AG09319 (cell line): ENCODE measurements at regions not wholly inside any gene's neighbourhood (a gene's known extent, or its start where the extent isn't known, plus 50 kb on each side); places are given as distances from the start of the nearest gene placed in this dataset.

ENCODE experiments used
- DNase-seq: peaks from one replicate; pipeline ENCODE4 v3.0.0-alpha.2; 2010; ENCODE audit warnings: low read depth; ENCODE audit errors: extremely low read depth
- TF ChIP-seq, protein P1 (sequence below): IDR thresholded peaks from 2 replicates; pipeline ENCODE4 v1.5.1; 2011; ENCODE audit warnings: low read depth, mild to moderate bottlenecking, inconsistent platforms, low read length, moderate library complexity

DNA sequence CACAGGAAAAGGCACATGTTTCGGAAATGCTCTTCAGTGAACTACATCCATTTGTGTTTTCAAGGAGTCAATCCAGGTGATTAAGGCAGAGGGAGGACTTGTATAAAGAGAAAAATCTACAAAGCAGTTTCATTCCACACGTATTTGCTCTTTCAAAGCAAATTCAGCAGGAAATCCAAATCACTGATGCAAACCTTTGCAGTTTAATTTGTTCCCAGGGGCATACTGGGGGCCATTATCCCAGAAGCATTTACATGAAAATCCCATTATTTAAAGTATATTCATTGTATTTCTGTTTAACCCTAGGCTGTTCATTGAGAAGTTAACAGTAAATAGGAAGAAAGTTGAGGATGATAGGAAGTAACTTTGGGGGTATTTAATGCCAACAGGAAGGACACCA is 147.9 kb downstream of the PMP22 start:
- DNase-seq = no peak
- TF ChIP-seq, protein P1, sequence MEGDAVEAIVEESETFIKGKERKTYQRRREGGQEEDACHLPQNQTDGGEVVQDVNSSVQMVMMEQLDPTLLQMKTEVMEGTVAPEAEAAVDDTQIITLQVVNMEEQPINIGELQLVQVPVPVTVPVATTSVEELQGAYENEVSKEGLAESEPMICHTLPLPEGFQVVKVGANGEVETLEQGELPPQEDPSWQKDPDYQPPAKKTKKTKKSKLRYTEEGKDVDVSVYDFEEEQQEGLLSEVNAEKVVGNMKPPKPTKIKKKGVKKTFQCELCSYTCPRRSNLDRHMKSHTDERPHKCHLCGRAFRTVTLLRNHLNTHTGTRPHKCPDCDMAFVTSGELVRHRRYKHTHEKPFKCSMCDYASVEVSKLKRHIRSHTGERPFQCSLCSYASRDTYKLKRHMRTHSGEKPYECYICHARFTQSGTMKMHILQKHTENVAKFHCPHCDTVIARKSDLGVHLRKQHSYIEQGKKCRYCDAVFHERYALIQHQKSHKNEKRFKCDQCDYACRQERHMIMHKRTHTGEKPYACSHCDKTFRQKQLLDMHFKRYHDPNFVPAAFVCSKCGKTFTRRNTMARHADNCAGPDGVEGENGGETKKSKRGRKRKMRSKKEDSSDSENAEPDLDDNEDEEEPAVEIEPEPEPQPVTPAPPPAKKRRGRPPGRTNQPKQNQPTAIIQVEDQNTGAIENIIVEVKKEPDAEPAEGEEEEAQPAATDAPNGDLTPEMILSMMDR = no peak

DNA sequence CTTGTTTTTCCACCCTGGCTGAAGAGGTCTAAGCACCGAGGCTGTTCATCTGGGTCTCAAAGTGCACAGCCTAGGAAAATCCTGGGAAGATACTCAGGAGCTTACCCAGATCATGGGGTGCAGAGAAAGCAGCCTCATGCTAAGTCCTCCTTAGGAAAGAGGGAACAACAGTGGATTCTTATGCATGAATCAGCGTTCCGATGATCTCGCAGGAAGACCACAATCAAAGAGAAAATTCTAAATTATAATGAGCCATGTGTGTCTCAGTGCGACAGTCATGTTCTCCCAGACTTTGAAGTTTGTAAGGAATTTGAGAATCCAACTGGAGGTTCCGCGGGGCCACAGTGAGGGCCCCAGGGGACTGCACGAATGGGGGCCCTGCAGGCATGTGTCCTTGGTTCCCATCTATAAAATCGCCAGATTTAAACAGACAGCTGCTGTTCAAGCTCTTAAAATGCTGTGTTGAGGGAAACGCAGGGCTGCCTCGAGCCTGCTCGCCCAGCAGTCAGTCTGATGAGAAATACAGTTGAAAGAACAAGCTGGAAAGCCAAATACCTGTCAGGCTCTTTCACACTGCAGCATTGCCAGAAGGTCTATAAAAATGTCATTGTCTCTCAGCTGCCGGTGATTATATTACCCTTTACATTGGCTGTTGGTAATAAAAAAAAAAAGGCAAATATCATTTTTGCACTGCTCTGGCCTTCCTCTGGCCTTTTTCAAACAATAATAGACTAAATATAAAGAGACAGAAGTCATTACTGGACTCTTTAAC is 152.1 kb downstream of the PMP22 start:
- no peak for DNase-seq
- TF ChIP-seq, protein P1 = no peak

DNA sequence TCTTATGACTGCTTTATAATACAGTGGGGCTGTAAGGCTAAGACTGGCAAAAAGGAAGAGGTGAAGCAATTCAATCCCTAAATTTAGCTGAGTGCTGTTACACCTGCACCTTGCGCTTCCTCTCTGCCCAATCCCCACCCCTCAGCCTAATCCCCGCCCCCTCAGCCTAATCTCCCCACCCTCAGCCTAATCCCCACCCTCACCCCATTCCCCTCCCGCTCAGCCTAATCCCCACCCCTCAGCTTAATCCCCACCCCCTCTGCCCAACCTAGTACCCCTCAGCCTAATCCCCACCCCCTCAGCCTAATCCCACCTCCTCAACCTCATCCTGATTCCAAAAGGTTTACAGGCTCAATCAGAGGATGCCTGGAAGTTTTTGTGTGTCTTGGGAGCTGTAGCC is 155.5 kb downstream of the PMP22 start:
- TF ChIP-seq, protein P1 = no peak
- no peak for DNase-seq

DNA sequence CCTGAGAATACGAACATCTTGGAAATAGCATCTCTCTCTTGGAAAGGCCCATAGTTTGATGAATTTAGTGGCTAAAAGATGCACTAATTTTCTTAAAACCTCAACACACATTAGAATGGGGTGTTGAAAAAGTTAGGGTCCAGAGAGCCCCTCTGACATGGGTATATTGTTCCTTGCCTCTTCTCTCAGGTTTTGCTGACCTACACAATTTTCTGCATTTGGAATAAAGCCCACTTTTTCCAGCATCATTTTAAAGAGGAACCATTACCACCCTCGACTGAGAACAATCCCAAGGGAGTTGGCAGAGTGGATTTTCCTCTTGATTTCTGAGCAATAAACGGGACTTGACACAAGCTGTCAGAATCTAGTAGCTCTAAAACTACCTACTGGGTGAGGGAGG is 156.1 kb downstream of the PMP22 start:
- no peak for DNase-seq
- TF ChIP-seq, protein P1 = no peak

DNA sequence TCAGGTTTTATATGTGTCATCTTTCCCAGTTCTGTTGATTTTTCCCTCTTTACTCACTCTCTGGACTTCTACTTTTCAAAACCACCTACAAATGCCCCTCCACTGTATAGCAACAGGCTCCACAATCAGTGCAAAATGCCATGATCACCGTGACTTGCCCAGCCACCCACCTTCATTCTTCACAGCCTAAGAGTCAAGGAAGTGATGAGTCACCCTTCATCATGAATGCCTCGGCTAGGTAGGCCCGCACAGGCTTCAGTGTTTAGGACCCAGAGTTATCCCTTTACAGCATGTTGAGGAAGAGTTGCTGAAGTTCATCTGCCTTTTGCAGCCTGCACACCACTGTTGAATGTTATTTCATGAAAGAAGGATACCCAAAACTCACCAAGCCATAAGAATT is 158.6 kb downstream of the PMP22 start:
- TF ChIP-seq, protein P1 = no peak

DNA sequence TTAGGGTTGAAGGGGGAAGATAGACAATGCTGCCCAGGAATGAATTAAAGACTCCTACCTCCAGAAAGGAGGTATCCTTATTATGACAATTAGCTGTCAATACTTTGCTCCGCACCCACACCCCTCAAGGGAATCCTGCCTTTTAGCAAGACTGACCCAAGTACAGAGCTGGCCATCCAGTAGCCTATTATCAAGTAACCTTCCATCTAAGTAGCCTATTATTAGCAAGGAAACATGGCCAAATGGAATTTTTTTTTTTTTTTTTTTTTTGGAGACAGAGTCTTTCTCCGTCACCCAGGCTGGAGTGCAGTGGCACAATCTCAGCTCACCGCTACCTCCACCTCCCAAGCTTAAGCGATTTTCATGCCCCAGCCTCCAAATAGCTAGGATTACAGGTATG is 161.3 kb downstream of the PMP22 start:
- DNase-seq = no peak
- TF ChIP-seq, protein P1 = no peak

More for the DNA sequence above, 158.6 kb downstream of the PMP22 start:
- DNase-seq = no peak

DNA sequence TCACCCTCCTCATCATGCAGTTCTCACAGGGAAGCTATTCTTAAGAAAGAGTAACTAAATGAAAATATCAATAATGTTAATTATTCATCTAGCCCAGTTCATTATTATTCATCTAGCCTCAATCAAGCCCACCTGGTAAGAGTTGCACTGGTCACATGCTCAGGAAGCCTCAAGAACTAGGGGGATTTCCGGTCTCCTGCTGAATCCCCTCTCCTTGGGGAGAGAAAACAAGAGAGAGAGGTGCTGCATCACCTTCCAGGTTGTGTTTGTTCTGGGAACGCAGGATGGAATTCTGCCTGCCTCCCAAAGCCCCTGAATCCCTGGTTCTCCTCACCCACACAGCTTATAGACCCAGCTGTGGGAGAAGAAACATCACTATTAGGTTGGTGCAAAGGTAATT is 164.0 kb downstream of the PMP22 start:
- TF ChIP-seq, protein P1 = no peak
- no peak for DNase-seq
